ENCODE measurements at regions not wholly inside any gene's neighbourhood (a gene's known extent, or its start where the extent isn't known, plus 50 kb on each side); places are given as distances from the start of the nearest gene placed in this dataset.

GRCh38 chr3:144455841-144456440 is 484.3 kb downstream of the DIPK2A start:
- CTCF ChIA-PET = interaction anchor here (1.7 kb wide), 1 partner anchor 12 kb away, joined by 5 read pairs; no protein-coding TSS in a partner anchor
- POLR2A ChIA-PET = no interaction called here
- TF ChIP-seq, protein P1, sequence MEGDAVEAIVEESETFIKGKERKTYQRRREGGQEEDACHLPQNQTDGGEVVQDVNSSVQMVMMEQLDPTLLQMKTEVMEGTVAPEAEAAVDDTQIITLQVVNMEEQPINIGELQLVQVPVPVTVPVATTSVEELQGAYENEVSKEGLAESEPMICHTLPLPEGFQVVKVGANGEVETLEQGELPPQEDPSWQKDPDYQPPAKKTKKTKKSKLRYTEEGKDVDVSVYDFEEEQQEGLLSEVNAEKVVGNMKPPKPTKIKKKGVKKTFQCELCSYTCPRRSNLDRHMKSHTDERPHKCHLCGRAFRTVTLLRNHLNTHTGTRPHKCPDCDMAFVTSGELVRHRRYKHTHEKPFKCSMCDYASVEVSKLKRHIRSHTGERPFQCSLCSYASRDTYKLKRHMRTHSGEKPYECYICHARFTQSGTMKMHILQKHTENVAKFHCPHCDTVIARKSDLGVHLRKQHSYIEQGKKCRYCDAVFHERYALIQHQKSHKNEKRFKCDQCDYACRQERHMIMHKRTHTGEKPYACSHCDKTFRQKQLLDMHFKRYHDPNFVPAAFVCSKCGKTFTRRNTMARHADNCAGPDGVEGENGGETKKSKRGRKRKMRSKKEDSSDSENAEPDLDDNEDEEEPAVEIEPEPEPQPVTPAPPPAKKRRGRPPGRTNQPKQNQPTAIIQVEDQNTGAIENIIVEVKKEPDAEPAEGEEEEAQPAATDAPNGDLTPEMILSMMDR (IDR thresholded peaks at IDR 0.05; ENCODE audit: control extremely low read depth, extremely low read depth, low read depth, missing control alignments) = no peak
- DNase-seq (ENCODE audit: extremely low spot score) = no peak

DNA sequence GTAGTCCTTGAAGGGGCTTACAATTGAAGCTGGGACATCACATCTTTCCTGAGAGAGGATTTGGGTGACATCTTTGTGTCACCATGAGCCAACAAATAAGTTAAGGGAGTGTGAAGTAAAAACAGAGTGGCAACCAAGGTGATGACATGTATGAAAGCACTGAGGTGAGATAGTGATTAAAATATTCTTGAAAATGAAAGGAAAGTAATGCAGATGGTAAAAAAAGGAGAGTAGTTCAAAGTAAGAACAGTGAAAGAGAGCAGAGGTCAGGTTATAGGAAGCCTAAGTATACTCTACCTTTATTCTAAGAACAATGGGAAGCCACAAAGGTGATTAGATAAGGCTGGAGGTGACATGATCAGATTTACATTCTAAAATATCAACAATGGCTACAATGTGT is 486.1 kb downstream of the DIPK2A start:
- CTCF ChIA-PET = interaction anchor here (1.7 kb wide), 1 partner anchor 10 kb away, joined by 5 read pairs; no protein-coding TSS in a partner anchor
- POLR2A ChIA-PET = no interaction called here

DNA sequence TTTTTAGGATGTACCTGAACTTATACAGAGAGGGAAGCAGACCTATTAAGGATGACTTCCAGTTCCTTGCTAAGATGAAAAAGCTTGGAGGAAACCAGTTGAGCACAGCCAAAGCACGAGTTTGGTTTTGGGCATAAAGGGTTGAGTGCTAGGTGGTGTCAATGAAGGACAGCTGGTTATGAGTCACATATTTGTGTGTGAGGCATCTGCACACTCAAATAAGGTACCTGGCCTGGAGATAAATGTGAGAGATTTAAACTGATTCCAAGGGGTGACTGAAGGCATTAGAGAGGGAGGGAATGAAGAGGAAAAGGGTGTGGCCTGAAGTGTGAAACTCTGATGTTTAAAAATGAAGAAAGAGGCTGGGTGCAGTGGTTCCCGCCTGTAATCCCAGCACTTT is 486.7 kb downstream of the DIPK2A start:
- ChIA-PET CTCF (no interaction called here), POLR2A (no interaction called here)
- TF ChIP-seq, protein P1 (IDR thresholded peaks at IDR 0.05; ENCODE audit: control extremely low read depth, extremely low read depth, low read depth, missing control alignments) = no peak
- DNase-seq (ENCODE audit: extremely low spot score) = no peak

More for the DNA sequence above, 486.1 kb downstream of the DIPK2A start:
- DNase-seq (ENCODE audit: extremely low spot score) = no peak
- TF ChIP-seq, protein P1 (IDR thresholded peaks at IDR 0.05; ENCODE audit: control extremely low read depth, extremely low read depth, low read depth, missing control alignments) = no peak

- CTCF ChIA-PET = interaction anchor here (0.8 to 1.1 kb wide), 2 partner anchors 9 to 30 kb away, joined by 3 read pairs; no protein-coding TSS in a partner anchor
- POLR2A ChIA-PET = no interaction called here
Observed at GRCh38 chr3:144462337-144462736, 490.7 kb downstream of the DIPK2A start.

DNA sequence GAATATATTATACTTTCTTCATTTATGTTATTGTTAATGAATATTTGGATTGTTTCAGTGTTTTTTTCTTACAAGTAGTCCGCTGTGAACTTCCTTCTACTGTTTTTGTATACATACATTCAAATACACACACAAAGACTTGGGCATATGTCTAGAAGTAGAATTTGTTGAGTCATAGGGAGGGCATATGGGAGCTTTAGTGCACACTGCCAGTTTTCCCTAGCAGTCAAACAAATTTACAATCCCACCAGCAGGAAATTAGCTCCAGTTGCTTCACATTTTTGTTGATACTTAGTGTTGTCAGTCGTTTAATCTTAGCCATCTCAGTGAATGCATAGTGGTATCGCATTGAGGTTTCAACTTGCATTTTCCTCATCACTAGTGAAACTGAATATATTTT is 492.3 kb downstream of the DIPK2A start:
- TF ChIP-seq, protein P1 (IDR thresholded peaks at IDR 0.05; ENCODE audit: control extremely low read depth, extremely low read depth, low read depth, missing control alignments) = no peak
- ChIA-PET POLR2A (no interaction called here), CTCF (no interaction called here)
- DNase-seq (ENCODE audit: extremely low spot score) = no peak

More at GRCh38 chr3:144462337-144462736, 490.7 kb downstream of the DIPK2A start:
- TF ChIP-seq, protein P1 (IDR thresholded peaks at IDR 0.05; ENCODE audit: control extremely low read depth, extremely low read depth, low read depth, missing control alignments) = no peak
- DNase-seq (ENCODE audit: extremely low spot score) = no peak

GRCh38 chr3:144466114-144466513 is 494.5 kb downstream of the DIPK2A start:
- TF ChIP-seq, protein P1 (IDR thresholded peaks at IDR 0.05; ENCODE audit: control extremely low read depth, extremely low read depth, low read depth, missing control alignments) = no peak
- CTCF ChIA-PET = interaction anchor here (1.1 kb wide), 1 partner anchor 9 kb away, joined by 3 read pairs; no protein-coding TSS in a partner anchor
- no peak for DNase-seq (ENCODE audit: extremely low spot score)
- POLR2A ChIA-PET = no interaction called here

Measured in GM10248 (cell line).